SU-DHL-6 (cell line): ENCODE measurements at regions not wholly inside any gene's neighbourhood (a gene's known extent, or its start where the extent isn't known, plus 50 kb on each side); places are given as distances from the start of the nearest gene placed in this dataset.

ENCODE experiments used
- CTCF ChIP-seq: fragments of 200-600 bp; sonication (generic); IDR thresholded peaks from one replicate; pipeline ENCODE4 v1.5.1; 2017; ENCODE audit warnings: antibody characterized with exemption, mild to moderate bottlenecking, low read length, moderate library complexity; ENCODE audit not compliant: insufficient read depth, poor library complexity, severe bottlenecking
- EZH2phosphoT487 ChIP-seq: fragments of 200-600 bp; sonication (generic), shearing (Covaris generic); conservative IDR thresholded peaks from 2 replicates; pipeline ENCODE4 v1.6.1; 2018; ENCODE audit warnings: mild to moderate bottlenecking, antibody characterized with exemption, low read length, moderate library complexity, mixed read lengths

- TF ChIP-seq CTCF (no peak), EZH2phosphoT487 (no peak)
Observed at GRCh38 chr6:110542311-110543024, 66.1 kb upstream of the SLC22A16 start.
